ENCODE measurements at regions not wholly inside any gene's neighbourhood (a gene's known extent, or its start where the extent isn't known, plus 50 kb on each side); places are given as distances from the start of the nearest gene placed in this dataset.

DNA sequence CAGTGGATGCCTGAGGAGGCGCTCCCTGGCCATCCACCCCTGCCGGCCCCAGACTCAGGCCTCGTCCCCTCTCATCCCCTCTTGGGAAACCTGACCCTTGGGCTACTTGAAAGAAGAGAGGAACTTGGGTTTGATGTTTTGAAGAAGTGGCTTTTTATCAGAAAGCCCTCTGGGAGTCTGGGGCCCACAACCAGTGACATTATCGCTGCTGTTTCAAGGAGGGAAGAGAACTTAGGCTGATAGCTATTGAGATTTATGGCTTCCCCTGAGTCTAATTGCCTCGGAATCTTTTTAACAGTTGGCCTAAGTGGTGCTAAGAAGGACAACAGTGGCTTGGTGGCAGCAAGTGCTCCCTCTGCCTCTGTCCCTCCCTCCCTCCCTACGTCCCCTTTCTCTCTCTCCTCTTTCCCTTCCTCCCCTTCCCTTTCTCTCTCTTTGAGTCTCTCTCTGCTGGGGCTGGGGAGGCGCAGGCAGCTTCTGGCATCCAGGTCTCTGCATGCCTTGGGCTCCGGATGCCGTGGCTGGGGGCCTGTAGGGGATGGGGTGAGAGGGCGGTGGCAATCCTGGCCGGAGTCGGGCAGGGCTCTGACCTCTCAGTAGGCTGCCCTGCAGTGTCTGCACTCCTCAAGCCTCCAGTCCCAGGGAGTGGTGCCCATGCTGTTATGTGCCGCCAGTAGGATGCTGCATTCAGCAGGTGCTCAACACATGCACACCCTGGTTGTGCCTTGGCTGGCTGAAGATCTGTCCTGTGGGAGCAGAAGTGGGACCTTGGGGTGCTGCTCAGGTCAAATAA is 49.6 kb upstream of the RXRA start:
- no peak for DNase-seq

Data from SHP77 treated with DMSO at 0.1 percent for 48 hours (cell line).